ENCODE measurements at regions not wholly inside any gene's neighbourhood (a gene's known extent, or its start where the extent isn't known, plus 50 kb on each side); places are given as distances from the start of the nearest gene placed in this dataset.

DNA sequence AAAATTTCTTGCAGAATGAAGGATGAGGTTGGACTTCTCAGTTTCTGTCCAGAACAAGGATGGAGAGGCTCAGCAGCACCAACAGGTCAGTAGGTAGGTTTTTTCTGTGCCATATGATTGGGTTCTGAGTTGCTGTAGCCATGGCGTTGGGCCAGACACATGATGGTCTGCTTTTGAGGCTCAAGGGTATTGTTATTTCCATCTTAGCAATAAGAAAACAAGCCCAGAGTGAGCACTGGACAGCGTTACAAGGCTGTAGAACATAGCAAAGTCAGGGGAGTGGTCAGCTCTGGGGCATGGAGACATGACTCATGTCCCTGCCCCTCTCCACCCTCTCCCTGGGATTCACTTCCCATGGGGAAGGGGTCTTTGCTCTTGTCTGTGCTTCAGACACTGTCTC lies 137.6 kb upstream of the TOPAZ1 start:
- no peak for DNase-seq

DNA sequence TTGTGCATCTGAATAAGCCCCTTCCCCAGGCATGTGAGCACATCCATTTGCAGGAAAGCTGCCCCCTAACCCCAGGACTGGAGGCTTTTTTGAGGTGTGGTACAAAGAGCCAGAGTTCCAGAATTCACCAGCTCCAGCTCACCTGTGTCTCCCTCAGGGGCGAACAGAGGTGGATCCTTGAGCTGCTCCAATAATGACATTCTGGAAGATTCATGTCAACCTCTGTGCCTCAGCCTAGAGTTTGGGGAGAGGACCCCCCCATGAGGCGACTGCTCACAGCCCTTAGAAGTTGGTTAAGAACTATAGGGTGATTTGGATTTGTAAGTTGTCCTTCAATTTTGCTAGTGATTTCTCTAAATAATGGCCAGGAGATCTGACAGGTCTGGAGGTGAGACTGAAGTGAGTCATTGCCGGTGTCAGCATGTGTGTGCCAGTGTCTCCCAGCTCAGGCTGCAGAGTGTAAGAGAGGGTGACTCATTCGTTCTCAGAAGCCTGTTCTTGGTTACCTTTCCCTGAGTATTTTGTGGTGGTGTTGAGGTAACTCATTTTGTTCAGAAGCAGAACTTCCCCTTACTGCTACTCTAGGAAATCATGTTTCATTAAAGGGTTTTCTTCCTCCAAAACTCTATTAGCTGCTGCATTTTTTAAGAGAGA lies 136.9 kb upstream of the TOPAZ1 start:
- DNase-seq = no peak

GRCh38 chr3:44105571-44105970 lies 136.1 kb upstream of the TOPAZ1 start:
- no peak for DNase-seq

GRCh38 chr3:44106756-44107155 lies 134.9 kb upstream of the TOPAZ1 start:
- no peak for DNase-seq

DNA sequence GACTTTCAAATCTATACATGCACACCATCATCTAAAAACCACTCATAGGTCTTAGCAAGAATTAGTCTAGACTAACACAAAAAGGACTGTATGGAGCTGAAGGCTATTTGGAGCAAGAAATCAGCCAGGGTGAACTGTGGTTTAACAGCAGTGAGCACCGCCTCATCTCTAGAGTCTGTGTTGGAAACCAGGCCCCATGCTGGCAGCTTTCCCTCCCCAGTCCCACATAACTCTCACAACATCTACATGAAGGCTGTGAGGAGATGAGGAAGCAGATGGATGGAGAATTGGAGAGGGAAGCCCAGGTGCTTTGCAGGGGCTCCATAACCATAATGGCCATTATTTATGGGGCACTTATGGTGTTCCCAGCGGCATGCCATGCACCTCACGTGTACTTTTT lies 133.2 kb upstream of the TOPAZ1 start:
- DNase-seq = no peak

- no peak for DNase-seq
Measured at GRCh38 chr3:44109771-44110361, 131.8 kb upstream of the TOPAZ1 start.

- no peak for DNase-seq
Measured at GRCh38 chr3:44110648-44111047, 131.0 kb upstream of the TOPAZ1 start.

DNA sequence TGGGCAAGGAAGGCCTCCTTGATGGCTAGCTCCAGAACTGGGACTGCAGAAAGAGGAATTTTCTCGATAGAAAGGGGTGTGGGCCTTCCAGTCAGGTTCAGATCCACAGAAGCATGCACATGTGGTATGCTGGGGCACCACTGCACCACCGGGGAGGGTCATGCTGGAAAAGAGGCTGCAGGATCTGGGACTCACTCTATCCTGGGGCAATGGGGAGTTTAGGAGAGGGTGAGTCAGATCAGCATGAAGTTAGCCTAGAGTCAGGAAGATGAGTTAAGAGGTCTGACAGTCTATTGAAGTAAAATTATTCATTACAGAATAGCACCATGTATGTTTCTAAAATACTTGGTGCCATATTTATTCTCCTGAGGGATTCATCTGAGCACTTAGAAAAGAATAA lies 130.2 kb upstream of the TOPAZ1 start:
- no peak for DNase-seq

- DNase-seq = no peak
Measured at GRCh38 chr3:44114142-44114541, 127.5 kb upstream of the TOPAZ1 start.

DNA sequence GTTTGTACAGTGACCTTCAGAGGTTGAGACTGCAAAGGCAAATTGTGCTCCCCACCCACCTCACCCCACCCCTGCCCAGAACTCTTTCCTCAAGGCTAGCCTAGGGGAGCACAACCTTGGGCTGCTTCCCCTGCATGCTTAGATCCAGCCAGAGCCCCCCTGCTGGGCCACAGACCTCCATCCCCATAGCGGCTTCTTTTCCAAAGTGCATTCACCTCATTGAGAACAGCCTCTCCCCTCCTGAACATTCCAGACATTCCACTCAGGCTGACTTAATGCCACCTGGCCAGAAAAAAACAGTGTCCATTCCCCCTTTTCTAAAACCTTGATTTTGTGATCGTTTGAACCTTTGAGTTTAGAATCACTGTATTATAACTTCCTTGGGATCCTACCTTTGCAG lies 124.4 kb upstream of the TOPAZ1 start:
- no peak for DNase-seq

DNA sequence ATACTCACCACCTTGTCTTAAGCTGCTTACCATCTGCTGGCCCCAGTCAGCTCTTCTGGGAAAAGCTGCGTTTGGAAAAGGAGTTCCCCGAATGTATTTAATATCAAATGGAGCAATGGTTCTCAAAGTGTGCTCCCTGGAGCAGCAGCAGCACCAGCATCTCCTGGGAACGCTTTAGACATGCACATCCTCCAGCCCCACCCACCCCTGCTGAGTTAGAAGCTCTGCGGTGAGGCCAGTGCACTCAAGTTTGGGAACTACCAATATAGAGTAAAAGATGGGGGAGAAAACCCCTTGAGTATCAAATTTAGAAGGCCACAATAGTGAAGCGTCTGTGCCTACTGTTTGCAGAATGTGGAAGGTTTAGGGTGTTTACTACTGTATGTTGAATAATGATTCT lies 124.0 kb upstream of the TOPAZ1 start:
- no peak for DNase-seq

DNA sequence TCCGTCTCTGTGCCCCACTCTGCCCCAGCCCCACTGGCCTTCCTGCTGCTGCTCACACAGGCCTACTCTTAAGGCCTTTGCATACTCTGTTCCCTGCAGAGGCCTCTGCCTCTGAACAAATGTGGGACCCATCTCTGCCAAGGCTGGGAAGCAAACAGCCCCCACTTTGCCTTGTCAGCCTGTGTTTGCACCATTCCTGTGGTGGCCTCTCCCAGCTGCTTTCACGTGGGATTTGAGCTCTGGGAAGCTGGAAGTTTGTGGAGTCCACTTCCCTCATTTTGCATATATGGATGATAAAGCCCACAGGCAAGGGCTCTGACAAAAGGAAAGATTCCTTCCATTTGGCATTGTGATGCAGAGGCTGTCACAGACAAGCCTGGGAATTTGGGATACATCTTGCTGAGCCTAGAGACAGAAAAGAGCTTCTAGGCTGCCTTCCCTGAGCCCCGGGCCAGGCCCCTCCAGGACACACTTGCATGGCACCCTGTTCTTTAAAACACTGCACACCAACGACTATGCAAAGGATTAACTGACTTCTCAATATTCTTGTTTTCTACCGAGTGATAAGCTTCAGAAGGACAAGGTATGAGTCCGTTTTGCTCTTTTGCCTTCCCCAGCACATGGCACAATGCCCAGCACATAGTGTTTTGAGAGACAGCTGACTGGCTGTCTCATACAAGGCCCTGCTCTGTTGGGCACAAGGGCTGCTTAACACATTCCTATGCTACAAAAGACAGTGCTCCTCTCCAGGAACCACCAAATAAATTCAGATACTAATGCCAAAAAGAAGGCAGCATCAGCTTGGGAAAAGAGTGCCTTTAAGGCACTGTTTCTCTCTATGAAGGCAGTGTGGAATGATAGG lies 120.7 kb upstream of the TOPAZ1 start:
- no peak for DNase-seq

DNA sequence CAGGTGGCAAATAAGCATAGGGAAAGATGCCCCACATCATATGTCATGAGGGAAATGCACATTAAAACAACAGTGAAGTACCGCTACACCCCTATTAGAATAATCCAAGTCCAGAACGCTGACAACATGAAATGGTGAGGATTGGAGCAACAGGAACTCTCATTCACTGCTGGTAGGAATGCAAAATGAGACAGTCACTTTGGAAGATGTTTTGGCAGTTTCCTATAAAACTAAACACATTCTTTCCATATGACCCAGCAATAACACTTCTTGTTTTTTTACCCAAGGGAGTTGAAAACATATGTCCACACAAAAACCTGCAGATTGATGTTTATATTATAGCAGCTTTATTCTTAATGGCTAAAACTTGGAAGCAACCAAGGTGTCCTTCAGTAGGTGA lies 116.4 kb upstream of the TOPAZ1 start:
- no peak for DNase-seq

DNA sequence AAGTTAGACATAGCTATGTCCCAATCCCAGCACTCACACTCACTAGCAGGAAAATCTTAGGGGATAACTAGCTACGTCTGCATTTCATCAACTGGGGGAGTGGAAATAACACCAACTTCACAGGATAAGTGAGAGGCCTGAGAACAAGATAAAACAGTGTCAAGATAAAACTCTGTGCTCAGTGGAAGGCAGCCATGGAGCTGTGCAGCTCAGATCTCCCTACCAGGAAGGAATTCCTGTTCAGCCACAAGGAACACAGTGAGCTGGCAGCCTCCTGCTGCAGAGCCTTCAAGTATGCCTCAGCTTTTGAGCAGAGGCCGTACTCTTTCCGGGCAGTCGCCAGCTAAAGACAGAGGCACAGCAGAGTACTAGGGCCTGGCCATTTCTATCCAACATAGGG lies 115.8 kb upstream of the TOPAZ1 start:
- no peak for DNase-seq

- DNase-seq = no peak
Measured at GRCh38 chr3:44128057-44128775, 113.5 kb upstream of the TOPAZ1 start.

DNA sequence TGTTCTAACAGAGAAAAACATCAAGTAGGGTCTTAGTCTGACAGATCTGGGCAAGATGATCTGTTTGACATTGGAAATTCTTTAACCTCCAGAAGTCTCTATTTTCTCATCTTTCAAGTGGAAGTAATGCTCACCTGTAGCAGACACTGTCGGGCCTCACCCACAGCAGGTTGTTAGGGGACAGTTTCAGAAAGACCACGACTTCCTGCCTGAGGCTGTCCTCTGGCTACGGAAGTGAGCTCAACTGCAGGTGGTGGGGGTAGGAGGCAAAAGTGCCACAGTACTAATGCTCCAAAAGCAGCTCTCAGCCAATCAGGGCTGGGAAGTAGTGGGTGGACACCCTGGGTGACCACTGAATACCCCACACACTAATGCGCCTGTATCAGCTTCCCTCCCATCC lies 111.4 kb upstream of the TOPAZ1 start:
- DNase-seq = no peak

DNA sequence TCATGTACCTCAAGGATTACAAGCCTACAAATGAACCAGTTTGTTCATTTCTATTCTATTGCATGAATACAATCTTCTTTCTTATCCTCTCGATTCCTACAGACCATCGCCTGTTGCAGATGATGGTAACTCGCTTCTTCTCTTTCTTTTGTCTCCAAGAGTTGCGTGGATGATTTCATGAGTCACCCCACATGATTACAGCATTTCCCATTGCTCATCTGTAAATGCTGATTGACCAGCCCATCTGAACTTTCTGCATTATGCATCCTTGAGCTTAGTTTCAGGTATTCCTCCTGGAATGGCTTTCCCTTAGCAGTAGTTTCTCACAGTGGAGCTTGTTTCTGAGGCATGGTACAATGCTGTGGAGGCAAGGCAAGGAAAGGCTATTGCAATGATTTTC lies 109.6 kb upstream of the TOPAZ1 start:
- no peak for DNase-seq

DNA sequence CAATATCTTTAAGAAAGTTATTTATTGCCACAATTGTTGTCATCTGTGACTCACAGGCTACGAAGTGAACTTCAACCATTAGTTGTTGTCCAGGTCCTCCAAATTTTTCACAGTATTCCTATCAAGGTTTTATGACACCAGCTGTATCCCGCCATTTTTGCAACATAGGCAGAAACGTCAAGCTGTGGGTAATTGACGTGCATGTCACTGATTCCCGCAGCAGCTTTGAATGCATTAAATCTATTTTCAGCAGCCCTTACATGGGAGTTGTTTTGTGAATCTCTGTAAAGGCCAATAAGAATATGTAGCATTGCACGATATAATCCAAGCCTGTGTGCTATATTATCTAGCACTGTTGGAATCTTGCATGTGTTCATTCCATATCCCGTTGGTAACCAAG lies 109.1 kb upstream of the TOPAZ1 start:
- DNase-seq = no peak

DNA sequence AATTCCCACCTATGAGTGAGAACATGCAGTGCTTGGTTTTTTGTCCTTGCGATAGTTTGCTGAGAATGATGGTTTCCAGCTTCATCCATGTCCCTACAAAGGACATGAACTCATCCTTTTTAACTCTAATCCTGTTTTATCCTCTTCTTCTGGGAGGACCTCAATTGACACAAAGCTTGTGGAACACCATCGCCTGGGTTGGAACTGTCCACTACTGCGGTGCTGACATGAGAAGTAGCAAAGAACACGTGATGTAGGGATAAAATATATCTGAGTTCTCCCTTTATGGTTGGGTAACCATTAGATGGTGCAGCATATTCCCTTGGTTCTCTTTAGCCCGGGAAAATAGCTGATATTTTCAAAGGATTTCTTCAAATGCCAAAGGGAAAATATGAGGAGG lies 105.3 kb upstream of the TOPAZ1 start:
- no peak for DNase-seq

DNA sequence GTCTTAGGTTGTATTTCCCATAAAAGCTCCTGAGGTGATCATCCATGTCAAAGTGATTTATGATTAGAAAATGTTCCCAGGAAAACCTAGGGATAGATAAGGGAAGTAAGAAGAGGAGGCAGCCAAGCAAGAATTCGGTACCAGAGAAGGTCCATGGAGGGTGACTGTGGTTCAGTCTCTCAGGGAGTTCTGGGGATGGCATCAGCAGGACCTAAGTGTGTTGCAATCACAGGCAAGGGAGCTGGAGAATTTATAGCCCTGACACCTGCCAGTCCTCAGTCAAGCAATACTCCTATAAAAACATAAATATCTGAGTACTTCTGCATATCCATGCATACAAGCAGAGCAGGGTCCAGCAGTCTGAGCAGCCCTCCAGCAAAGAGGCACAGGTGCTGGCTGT lies 95.6 kb upstream of the TOPAZ1 start:
- no peak for DNase-seq

- no peak for DNase-seq
Measured at GRCh38 chr3:44159696-44160300, 81.9 kb upstream of the TOPAZ1 start.

DNA sequence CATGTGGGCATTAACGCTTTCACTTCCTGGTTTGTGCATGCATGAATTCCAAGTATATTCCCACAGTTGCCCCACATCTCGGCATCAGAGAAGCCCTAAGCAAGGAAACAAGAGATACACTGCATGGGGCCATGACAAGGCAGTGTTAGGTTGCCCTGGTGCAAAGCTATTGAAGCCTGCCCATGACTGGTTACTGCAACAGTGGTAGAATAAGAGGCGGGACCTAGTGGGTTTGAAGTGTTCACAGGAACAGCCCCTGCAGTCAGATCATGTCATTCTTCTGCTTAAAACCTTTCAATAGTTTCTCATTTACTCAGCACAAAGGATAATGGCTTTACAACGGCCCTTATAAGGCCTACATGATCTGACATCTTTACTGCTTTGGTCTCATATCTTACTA lies 80.9 kb upstream of the TOPAZ1 start:
- DNase-seq = no peak

DNA sequence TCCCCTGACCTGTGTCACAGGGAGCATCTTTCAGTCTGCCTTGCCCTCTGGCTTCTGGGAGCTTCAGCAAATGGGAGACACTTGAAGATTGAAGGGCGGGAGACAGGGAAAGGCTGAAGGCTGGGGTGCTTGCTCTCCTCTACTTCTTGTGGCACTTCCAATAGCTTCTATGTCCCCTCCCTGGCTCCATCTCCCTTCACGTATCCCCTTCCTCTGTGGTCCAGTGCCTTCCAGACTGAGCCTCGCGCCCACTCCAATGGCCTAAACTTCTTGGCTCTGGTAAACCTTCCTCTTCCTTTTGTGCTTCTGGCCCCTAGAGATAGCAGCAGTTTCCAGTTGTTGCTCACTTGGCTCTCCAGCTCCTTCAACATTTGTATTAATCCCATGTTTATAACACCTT lies 69.8 kb upstream of the TOPAZ1 start:
- no peak for DNase-seq

Measured in bone marrow (tissue), 2 donors.